Fibroblast of peridontal ligament (primary cell): ENCODE measurements at regions not wholly inside any gene's neighbourhood (a gene's known extent, or its start where the extent isn't known, plus 50 kb on each side); places are given as distances from the start of the nearest gene placed in this dataset.

ENCODE experiments used
- DNase-seq: peaks from one replicate; pipeline ENCODE4 v3.0.0-alpha.2; 2010; ENCODE audit errors: extremely low read depth

DNA sequence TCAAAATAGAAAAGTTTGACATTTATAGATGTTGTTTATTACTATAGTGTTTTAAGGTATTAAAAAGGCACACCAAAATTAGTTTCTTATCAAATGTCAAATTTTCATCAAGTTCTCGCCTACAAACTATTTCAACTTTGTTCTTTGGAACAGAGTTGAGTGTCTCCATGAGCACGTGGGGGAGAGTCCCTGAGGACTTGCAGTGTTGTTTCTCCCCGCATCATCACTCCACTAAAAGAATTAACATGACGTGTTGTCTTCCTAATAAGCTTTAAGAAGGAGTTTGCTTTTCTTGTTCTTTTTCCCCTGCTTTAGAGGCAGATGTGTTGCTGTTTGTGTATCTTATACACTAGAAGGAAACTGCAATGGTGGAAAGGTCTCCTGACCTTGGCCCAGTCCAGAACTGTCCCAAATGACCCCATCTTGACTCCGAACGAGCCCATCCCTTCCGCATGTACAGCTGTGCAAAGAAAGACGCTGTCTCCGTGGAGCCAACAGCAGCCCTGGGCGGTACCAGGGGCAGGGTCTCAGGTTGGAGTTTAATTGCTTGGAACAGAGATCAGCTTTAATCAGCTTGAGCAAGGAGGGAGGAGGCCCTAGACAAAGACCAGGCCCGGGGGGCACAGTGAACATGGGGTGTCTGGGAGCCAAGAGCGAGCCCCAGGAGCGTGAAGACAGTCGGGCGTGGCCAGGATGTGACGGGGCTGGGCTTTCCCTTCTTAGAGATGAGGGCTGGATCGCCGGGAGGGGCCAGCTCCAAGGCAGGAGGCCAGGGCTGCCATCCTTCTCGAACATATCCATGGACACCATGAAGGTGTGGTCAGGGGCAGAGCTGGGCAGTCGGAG lies 215.4 kb upstream of the RTL1 start:
- no peak for DNase-seq

GRCh38 chr14:101119830-101120571 lies 216.5 kb upstream of the RTL1 start:
- DNase-seq, result no peak

DNA sequence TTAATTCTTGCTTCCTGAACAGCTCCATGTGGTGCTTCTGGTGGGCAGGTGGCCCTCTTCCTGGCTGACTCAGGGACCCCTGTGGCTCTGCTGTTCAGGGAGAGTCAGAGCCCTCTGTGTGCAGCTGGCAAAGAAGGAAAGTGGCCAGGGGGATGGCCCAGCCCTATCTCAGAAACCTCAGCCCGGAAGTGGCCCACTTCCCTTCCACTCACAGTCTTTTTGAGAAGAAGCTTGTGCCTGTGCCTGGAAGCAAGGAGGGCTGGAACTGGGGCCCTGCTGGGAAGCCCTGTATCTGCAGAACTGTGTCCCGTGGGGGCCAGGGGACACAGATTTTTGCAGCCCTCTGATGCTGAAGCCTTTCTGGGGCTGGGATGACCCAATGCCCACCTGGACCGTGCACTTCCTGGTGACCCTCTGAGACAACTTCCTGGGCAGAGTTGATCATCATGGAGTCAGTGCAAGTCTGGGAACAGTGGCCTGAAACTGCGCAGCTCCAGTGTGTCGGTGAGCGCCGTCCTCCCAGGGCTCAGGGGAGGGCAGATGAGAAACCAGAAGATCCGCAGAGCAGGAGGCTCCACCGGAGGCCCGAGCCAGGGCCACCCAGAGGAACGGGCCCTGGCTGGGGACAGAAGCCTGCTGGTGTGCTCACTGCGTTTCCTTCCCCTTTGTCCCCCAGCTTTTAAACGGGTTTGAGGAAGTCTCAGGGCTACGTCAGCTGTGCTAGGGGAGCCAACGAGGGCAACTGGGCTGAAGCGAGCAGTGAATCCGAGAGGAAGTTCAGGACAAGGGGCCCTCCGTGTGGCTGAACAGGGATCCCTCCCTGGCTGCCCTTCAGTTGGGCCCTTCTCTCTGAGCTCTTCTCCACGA lies 217.4 kb upstream of the RTL1 start:
- DNase-seq, result no peak

- no peak for DNase-seq
Observed at GRCh38 chr14:101121508-101122139, 218.1 kb upstream of the RTL1 start.

- no peak for DNase-seq
Observed at GRCh38 chr14:101122237-101123141, 219.0 kb upstream of the RTL1 start.

DNA sequence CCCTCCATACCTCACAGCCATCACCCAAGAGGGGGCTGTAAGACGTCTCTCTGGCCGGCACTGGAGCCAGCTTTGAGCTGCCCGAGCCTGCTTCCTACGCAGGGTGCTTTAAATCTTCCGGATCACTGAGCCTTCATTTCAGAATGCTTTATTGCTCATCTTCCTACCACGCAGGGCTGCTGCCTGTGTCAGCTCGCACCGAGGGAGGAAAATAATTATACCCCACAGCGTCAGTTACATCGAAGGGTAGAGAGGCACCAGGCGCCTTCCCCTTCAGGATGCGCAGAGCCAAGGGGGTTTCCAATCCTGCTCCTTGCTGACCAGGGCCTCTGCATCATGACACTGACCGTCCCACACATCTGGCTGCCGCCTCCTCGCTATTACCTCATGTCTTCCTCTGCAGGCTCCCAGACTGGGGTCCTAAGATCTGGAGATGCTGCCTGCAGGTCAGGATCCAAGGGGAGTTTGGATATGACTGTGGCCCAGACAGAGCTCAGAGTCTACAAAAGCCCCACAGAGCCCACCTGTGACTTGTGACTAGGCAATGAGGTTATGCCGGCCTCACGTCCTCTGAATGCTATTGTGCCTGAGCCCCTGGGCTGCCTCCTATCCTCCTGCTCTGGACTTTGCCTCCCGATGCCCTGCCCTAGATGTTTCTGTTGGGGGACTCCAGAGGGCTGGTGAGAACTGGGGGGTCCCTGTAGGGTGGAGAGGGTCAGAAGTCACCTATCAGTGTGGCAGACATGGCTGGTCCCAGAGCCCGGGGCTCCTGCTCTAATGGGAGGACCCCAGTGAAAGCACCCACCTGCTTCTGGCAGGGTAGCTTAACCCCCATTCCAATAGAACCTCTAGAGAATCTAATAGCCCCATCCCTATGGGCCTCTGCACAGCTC lies 220.3 kb upstream of the RTL1 start:
- DNase-seq, result no peak

GRCh38 chr14:101124815-101125214 lies 221.3 kb upstream of the RTL1 start:
- no peak for DNase-seq

- no peak for DNase-seq
Observed at GRCh38 chr14:101125313-101125712, 221.8 kb upstream of the RTL1 start.

GRCh38 chr14:101125719-101126651 lies 222.5 kb upstream of the RTL1 start:
- no peak for DNase-seq

- no peak for DNase-seq
Observed at GRCh38 chr14:101126731-101127130, 223.2 kb upstream of the RTL1 start.

- no peak for DNase-seq
Observed at GRCh38 chr14:101127224-101127623, 223.7 kb upstream of the RTL1 start.

DNA sequence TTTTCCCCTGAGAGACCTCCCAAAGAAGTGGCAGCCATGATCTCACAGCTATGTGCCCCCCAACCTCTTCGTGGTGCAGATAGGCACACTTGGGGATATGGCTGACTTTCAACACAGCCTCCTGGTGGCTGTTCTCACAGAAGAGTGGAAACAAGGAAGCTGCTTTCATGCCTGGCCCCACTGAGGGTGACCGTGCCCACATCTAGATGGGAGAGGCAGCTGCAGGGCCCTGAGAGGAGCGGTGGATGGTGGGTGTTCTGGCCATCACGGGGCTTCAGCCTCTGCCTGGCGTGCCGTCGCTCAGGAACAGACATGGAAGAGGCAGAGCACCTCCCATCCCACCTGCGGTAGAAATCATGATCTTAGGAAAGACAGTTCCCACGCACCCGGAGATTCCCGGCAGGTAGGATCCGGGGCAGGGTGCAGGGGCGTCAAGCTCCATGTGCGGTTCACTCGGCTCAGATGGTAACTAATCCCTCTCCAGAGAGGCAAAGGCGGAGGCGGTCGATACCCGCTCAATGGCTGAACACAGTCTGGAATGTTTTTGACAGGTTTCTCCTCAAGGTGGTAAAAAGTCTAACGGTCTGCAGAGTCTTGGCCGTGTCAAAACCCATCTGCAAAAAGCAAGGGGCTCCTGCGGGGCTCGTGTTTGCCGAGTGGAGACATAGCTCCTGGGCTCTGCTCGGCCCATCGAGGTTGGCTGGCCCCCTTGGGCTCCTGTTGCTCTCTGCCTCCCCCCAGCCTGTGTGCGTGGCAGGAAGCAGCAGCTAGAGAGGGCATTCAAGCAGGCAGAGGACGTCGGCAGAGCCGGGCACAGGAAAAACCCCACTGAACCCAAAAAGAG lies 225.2 kb upstream of the RTL1 start:
- DNase-seq, result no peak

DNA sequence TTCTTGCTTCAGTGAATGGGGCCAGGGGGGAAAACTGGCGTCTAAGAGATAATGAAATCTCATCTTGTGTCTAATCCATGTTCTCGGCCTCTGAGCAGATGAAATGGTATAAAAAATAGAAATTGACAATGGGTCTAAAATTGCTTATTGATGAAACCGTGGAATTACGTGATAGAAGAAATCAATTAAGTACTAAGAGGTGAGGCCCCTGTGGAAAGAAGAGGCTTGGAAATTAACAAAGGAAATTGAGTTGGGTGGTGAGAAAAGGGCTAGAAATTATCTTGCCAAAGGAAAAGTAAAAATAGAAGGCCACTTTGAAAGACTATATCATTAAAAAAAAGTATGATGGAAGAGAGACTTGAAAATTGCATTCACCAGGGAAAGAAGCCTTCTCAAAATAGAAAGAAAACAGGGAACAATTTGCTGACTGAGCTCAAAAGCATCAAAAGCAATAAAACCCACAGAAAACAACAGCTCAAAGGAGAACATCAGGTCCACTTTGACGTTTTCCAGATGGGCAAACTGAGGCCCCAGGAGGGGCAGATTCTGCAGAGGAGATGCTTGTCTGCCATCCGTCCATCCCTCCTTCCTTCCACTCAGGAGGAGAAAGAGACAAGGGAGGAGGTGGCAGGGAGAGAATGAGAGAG lies 226.1 kb upstream of the RTL1 start:
- DNase-seq, result no peak

DNA sequence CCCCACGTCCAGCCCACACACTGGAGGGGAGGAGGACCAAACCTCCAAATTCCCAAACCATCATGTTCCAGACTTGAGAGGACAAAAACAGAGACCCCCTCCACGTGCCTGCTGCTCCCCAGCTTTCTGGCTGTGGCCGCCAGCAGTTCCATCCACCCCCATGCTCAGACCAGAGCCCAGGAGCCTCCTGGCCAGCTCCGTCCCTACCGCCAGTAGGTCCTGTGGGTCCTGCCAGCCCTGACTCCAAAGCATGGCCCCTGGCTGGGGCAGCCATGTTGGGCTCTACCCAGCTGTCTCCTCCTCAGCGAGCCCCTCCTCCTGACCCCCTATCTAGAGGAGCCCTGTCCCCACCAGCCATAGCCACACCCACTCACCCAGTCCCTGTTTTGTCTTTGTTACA lies 227.3 kb upstream of the RTL1 start:
- DNase-seq, result no peak

GRCh38 chr14:101131451-101131916 lies 228.0 kb upstream of the RTL1 start:
- no peak for DNase-seq

DNA sequence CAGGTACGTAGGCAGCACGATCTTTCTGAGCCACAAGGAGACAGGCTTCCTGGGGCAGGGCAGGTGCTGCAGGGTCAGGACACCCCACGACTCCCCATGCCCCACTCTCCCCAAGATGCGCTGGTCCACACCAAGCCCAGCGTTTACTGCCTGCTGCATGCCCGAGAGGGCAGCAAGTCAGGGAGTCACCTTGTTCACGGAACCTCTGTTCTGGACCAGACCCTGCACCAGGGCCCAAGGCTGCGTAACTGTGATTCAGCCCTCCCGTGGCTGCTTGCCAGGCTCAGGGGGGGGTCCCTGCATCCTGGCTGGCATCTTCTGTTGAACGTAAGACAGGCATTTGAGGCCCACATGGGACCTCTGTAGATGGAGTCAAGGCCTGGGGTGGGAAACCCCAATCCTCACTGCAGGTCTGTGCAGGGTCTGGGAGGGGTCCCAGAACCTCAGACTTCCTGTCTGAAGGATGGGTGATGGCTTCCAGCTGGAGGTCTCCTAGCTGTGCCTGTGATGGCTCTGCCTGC lies 228.6 kb upstream of the RTL1 start:
- no peak for DNase-seq

DNA sequence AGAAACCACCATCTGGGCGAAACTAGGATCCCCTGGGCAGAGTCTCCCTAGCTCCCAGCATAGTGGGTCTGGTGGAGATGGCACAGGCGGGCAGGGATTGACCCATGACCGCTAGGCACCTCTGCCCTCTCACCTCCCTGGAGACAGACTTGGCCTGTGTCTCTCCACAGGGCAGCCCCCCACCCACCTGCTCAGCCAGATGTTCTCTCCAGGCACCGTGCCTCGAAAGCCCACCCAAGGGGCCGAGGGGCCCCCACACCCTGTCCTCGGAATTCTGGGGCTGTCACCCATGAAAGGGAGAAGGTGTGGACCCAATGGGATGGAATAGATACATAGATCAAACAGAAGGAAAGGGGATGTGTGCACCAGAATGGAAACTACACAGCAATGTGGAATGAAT lies 229.1 kb upstream of the RTL1 start:
- no peak for DNase-seq
